Lower leg skin (tissue), 3 donors: ENCODE measurements at regions not wholly inside any gene's neighbourhood (a gene's known extent, or its start where the extent isn't known, plus 50 kb on each side); places are given as distances from the start of the nearest gene placed in this dataset.

Source experiments
- POLR2A ChIP-seq, 2 donors: fragments of 450-650 bp; IDR thresholded peaks; one replicate each; pipeline ENCODE4 v1.6.1; 2016 to 2017; ENCODE audit warnings: antibody characterized with exemption in 2 of 2, mild to moderate bottlenecking in 1 of 2, moderate library complexity in 1 of 2
- TF ChIP-seq, protein P1 (sequence below), 3 donors: fragments of 450-650 bp; IDR thresholded peaks; one replicate each; pipeline ENCODE4 v1.5.1; 2016; ENCODE audit warnings: antibody characterized with exemption in 3 of 3, mild to moderate bottlenecking in 3 of 3, moderate library complexity in 2 of 3

DNA sequence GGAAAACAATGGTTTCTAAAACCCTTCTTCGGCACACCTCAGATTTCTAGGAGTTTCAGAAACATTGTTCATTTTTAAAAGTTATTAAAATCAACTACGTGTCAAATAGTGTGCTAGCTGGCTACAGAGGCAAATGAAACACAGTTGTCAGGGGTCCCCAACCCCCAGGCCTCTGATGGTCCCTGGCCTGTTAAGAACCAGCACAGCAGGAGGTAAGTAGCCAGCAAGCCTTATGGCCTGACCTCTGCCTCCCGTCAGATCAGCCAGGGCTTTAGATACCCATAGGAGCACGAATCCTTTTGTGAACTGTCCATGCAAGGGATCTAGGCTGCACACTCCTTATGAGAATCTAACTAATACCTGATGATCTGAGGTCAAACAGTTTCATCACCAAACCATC lies 648.2 kb downstream of the FAM181B start:
- no peak for TF ChIP-seq POLR2A (IDR thresholded peaks at IDR 0.05)
- TF ChIP-seq, protein P1, sequence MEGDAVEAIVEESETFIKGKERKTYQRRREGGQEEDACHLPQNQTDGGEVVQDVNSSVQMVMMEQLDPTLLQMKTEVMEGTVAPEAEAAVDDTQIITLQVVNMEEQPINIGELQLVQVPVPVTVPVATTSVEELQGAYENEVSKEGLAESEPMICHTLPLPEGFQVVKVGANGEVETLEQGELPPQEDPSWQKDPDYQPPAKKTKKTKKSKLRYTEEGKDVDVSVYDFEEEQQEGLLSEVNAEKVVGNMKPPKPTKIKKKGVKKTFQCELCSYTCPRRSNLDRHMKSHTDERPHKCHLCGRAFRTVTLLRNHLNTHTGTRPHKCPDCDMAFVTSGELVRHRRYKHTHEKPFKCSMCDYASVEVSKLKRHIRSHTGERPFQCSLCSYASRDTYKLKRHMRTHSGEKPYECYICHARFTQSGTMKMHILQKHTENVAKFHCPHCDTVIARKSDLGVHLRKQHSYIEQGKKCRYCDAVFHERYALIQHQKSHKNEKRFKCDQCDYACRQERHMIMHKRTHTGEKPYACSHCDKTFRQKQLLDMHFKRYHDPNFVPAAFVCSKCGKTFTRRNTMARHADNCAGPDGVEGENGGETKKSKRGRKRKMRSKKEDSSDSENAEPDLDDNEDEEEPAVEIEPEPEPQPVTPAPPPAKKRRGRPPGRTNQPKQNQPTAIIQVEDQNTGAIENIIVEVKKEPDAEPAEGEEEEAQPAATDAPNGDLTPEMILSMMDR (IDR thresholded peaks at IDR 0.05) = no peak
